ENCODE measurements at regions not wholly inside any gene's neighbourhood (a gene's known extent, or its start where the extent isn't known, plus 50 kb on each side); places are given as distances from the start of the nearest gene placed in this dataset.
A peak's percentile ranks its signal among the peaks of the same experiment; 100 is the strongest.

- no peaks in the 10 kb centered on the region for H4K20me1 ChIP-seq (ENCODE audit: insufficient read depth, low read length, poor library complexity, severe bottlenecking)
- H3K9ac ChIP-seq (ENCODE audit: low read depth, low read length, poor library complexity, severe bottlenecking) = no peak overlapping the region
- H3K27me3 ChIP-seq (ENCODE audit: insufficient read depth, low read length, poor library complexity, severe bottlenecking) = no peaks in the 10 kb centered on the region
- H3F3A ChIP-seq (ENCODE audit: low read depth) = no peaks in the 10 kb centered on the region
- TF ChIP-seq, protein P1, sequence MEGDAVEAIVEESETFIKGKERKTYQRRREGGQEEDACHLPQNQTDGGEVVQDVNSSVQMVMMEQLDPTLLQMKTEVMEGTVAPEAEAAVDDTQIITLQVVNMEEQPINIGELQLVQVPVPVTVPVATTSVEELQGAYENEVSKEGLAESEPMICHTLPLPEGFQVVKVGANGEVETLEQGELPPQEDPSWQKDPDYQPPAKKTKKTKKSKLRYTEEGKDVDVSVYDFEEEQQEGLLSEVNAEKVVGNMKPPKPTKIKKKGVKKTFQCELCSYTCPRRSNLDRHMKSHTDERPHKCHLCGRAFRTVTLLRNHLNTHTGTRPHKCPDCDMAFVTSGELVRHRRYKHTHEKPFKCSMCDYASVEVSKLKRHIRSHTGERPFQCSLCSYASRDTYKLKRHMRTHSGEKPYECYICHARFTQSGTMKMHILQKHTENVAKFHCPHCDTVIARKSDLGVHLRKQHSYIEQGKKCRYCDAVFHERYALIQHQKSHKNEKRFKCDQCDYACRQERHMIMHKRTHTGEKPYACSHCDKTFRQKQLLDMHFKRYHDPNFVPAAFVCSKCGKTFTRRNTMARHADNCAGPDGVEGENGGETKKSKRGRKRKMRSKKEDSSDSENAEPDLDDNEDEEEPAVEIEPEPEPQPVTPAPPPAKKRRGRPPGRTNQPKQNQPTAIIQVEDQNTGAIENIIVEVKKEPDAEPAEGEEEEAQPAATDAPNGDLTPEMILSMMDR (conservative IDR thresholded peaks at IDR 0.05; ENCODE audit: low read length) = no peak
- no peak for TF ChIP-seq EZH2phosphoT487 (IDR thresholded peaks at IDR 0.05; ENCODE audit: borderline replicate concordance)
- H2AFZ ChIP-seq (ENCODE audit: low read length) = no peak overlapping the region
- no peak overlapping the region for H3K4me2 ChIP-seq (ENCODE audit: low read depth, low read length, poor library complexity, severe bottlenecking)
- peaks cover 25% of the 10 kb centered on the region for H3K4me1 ChIP-seq (ENCODE audit: insufficient read depth, low read length, poor library complexity, severe bottlenecking)
- no peaks in the 10 kb centered on the region for H3K79me2 ChIP-seq (ENCODE audit: insufficient read depth, low read length)
- no peaks in the 10 kb centered on the region for H3K36me3 ChIP-seq (ENCODE audit: insufficient read depth, low read length)
- H3K4me3 ChIP-seq (ENCODE audit: low read length, poor library complexity, severe bottlenecking) = no peak overlapping the region
- H3K9me2 ChIP-seq (replicated peaks; ENCODE audit: low read depth, low read length) = no peaks in the 10 kb centered on the region
- H3K9me3 ChIP-seq (ENCODE audit: insufficient read depth, low read depth, low read length) = no peaks in the 10 kb centered on the region
These were observed 209.8 kb upstream of the ZPLD1 start for GRCh38 chr3:102225005-102225404.

GRCh38 chr3:102225407-102226132, 209.2 kb upstream of the ZPLD1 start:
- no peaks in the 10 kb centered on the region for H3K9me3 ChIP-seq (ENCODE audit: insufficient read depth, low read depth, low read length)
- no peaks in the 10 kb centered on the region for H4K20me1 ChIP-seq (ENCODE audit: insufficient read depth, low read length, poor library complexity, severe bottlenecking)
- no peaks in the 10 kb centered on the region for H3K9me2 ChIP-seq (replicated peaks; ENCODE audit: low read depth, low read length)
- H2AFZ ChIP-seq (ENCODE audit: low read length) = no peak overlapping the region
- no peaks in the 10 kb centered on the region for H3F3A ChIP-seq (ENCODE audit: low read depth)
- TF ChIP-seq, protein P1 (conservative IDR thresholded peaks at IDR 0.05; ENCODE audit: low read length) = peak; percentile 87
- no peak for TF ChIP-seq EZH2phosphoT487 (IDR thresholded peaks at IDR 0.05; ENCODE audit: borderline replicate concordance)
- H3K36me3 ChIP-seq (ENCODE audit: insufficient read depth, low read length) = no peaks in the 10 kb centered on the region
- H3K79me2 ChIP-seq (ENCODE audit: insufficient read depth, low read length) = no peaks in the 10 kb centered on the region
- H3K9ac ChIP-seq (ENCODE audit: low read depth, low read length, poor library complexity, severe bottlenecking) = no peak overlapping the region
- H3K4me2 ChIP-seq (ENCODE audit: low read depth, low read length, poor library complexity, severe bottlenecking) = no peak overlapping the region
- no peak overlapping the region for H3K4me3 ChIP-seq (ENCODE audit: low read length, poor library complexity, severe bottlenecking)
- peaks cover 25% of the 10 kb centered on the region for H3K4me1 ChIP-seq (ENCODE audit: insufficient read depth, low read length, poor library complexity, severe bottlenecking)
- no peaks in the 10 kb centered on the region for H3K27me3 ChIP-seq (ENCODE audit: insufficient read depth, low read length, poor library complexity, severe bottlenecking)

GRCh38 chr3:102226463-102226862, 208.4 kb upstream of the ZPLD1 start:
- Histone ChIP-seq H3K4me1 (ENCODE audit: insufficient read depth, low read length, poor library complexity, severe bottlenecking) (peaks cover 25% of the 10 kb centered on the region), H3K9me3 (ENCODE audit: insufficient read depth, low read depth, low read length) (no peaks in the 10 kb centered on the region), H2AFZ (ENCODE audit: low read length) (no peak overlapping the region), H3K9ac (ENCODE audit: low read depth, low read length, poor library complexity, severe bottlenecking) (no peak overlapping the region), H3K36me3 (ENCODE audit: insufficient read depth, low read length) (no peaks in the 10 kb centered on the region), H4K20me1 (ENCODE audit: insufficient read depth, low read length, poor library complexity, severe bottlenecking) (no peaks in the 10 kb centered on the region), H3K27me3 (ENCODE audit: insufficient read depth, low read length, poor library complexity, severe bottlenecking) (no peaks in the 10 kb centered on the region), H3K4me2 (ENCODE audit: low read depth, low read length, poor library complexity, severe bottlenecking) (no peak overlapping the region), H3F3A (ENCODE audit: low read depth) (no peaks in the 10 kb centered on the region), H3K4me3 (ENCODE audit: low read length, poor library complexity, severe bottlenecking) (no peak overlapping the region), H3K79me2 (ENCODE audit: insufficient read depth, low read length) (no peaks in the 10 kb centered on the region), H3K9me2 (replicated peaks; ENCODE audit: low read depth, low read length) (no peaks in the 10 kb centered on the region)
- no peak for TF ChIP-seq EZH2phosphoT487 (IDR thresholded peaks at IDR 0.05; ENCODE audit: borderline replicate concordance)
- TF ChIP-seq, protein P1 (conservative IDR thresholded peaks at IDR 0.05; ENCODE audit: low read length) = no peak

Data from Loucy (cell line).